COLO668 (cell line): ENCODE measurements at regions not wholly inside any gene's neighbourhood (a gene's known extent, or its start where the extent isn't known, plus 50 kb on each side); places are given as distances from the start of the nearest gene placed in this dataset.

Experiments
- DNase-seq: peaks from one replicate; lab custom pipeline; 2025; ENCODE audit not compliant: unreplicated experiment; lab: John Stamatoyannopoulos, UW

GRCh38 chr3:147744967-147745366 lies 335.8 kb downstream of the ZIC1 start:
- DNase-seq = no peak

- DNase-seq = no peak
Measured at GRCh38 chr3:147755310-147755709, 346.1 kb downstream of the ZIC1 start.

- DNase-seq = no peak
Measured at GRCh38 chr3:147756476-147756875, 347.3 kb downstream of the ZIC1 start.

- DNase-seq = no peak
Measured at GRCh38 chr3:147757866-147758265, 348.7 kb downstream of the ZIC1 start.

- no peak for DNase-seq
Measured at GRCh38 chr3:147758771-147759170, 349.6 kb downstream of the ZIC1 start.

- DNase-seq = no peak
Measured at GRCh38 chr3:147760085-147760484, 350.9 kb downstream of the ZIC1 start.

- DNase-seq = no peak
Measured at GRCh38 chr3:147760941-147761340, 351.8 kb downstream of the ZIC1 start.

- DNase-seq = no peak
Measured at GRCh38 chr3:147773116-147773630, 364.0 kb downstream of the ZIC1 start.

- no peak for DNase-seq
Measured at GRCh38 chr3:147775411-147775810, 366.2 kb downstream of the ZIC1 start.

- DNase-seq = no peak
Measured at GRCh38 chr3:147775816-147776530, 366.8 kb downstream of the ZIC1 start.

GRCh38 chr3:147793841-147794240 lies 384.7 kb downstream of the ZIC1 start:
- DNase-seq = no peak

GRCh38 chr3:147794596-147794995 lies 385.4 kb downstream of the ZIC1 start:
- DNase-seq = no peak

- no peak for DNase-seq
Measured at GRCh38 chr3:147795418-147795817, 386.3 kb downstream of the ZIC1 start.

GRCh38 chr3:147797095-147797494 lies 387.9 kb downstream of the ZIC1 start:
- DNase-seq = peak; percentile 15

GRCh38 chr3:147799601-147800000 lies 390.4 kb downstream of the ZIC1 start:
- no peak for DNase-seq

- no peak for DNase-seq
Measured at GRCh38 chr3:147807776-147808175, 398.6 kb downstream of the ZIC1 start.

- DNase-seq = no peak
Measured at GRCh38 chr3:147809206-147809605, 400.0 kb downstream of the ZIC1 start.

GRCh38 chr3:147812186-147812911 lies 403.2 kb downstream of the ZIC1 start:
- DNase-seq = no peak

- DNase-seq = no peak
Measured at GRCh38 chr3:147813256-147813655, 404.1 kb downstream of the ZIC1 start.

GRCh38 chr3:147816752-147817151 lies 407.6 kb downstream of the ZIC1 start:
- peak; percentile 54 for DNase-seq

GRCh38 chr3:147832611-147833010 lies 423.4 kb downstream of the ZIC1 start:
- no peak for DNase-seq

GRCh38 chr3:147836330-147836729 lies 427.2 kb downstream of the ZIC1 start:
- no peak for DNase-seq
